A549 (cell line): ENCODE measurements at regions not wholly inside any gene's neighbourhood (a gene's known extent, or its start where the extent isn't known, plus 50 kb on each side); places are given as distances from the start of the nearest gene placed in this dataset.

Source experiments
- ATAC-seq, 2 experiments: fragments of 200-7000 bp in 1 of 2; fragments of >200 bp in 1 of 2; cut with Nextera tagmentation in 1 of 2; cut with Tn5 transposase in 1 of 2; 3 replicates each; pipeline versions ENCODE4 v1.8.0 to v1.9.1; 2018 to 2020; ENCODE audit warnings: mild to moderate bottlenecking in 1 of 2, moderate library complexity in 1 of 2
- CTCF ChIA-PET: fragments of 300-600 bp; sonication (Branson Sonifier 250); formaldehyde crosslinking; extraction: SDS; loops from one replicate; lab custom pipeline; 2021; ENCODE audit warnings: antibody characterized with exemption, inconsistent platforms; lab: Yijun Ruan, JAX
- POLR2A ChIA-PET: fragments of 350-600 bp; formaldehyde crosslinking; extraction: SDS; loops from one replicate; lab custom pipeline; 2021; ENCODE audit warnings: antibody characterized with exemption, inconsistent platforms; lab: Yijun Ruan, JAX
- DNase-seq, 2 experiments: peaks; one replicate each; pipeline versions ENCODE4 v3.0.0 to v3.0.0-alpha.2; 2011 to 2016; ENCODE audit warnings: low read depth in 1 of 2, low spot score in 1 of 2
- FAIRE-seq: peaks from 2 replicates; lab custom pipeline; 2011; peaks lifted over from hg19 to GRCh38; lab: Jason Lieb, UNC
- H3K27ac ChIP-seq, 2 experiments: fragments of >200 bp; sonication (Bioruptor Twin); formaldehyde crosslinking; 3 replicates each; pipeline ENCODE4 v1.5.1; 2016 to 2017
- H3K4me1 ChIP-seq: fragments of >200 bp; sonication (Bioruptor Twin); formaldehyde crosslinking; 3 replicates; pipeline ENCODE4 v1.6.1; 2016
- H3K4me2 ChIP-seq: fragments of >200 bp; sonication (Bioruptor Twin); formaldehyde crosslinking; 3 replicates; pipeline ENCODE4 v1.6.1; 2016
- H3K4me3 ChIP-seq: fragments of >200 bp; sonication (Bioruptor Twin); formaldehyde crosslinking; 3 replicates; pipeline ENCODE4 v1.5.1; 2016
- H3K9me3 ChIP-seq: fragments of >200 bp; sonication (Bioruptor Twin); formaldehyde crosslinking; 3 replicates; pipeline ENCODE4 v1.6.1; 2016
- ATOH8 ChIP-seq: fragments of 250-450 bp; sonication (Bioruptor Pico); IDR thresholded peaks from 2 replicates; pipeline ENCODE4 v1.5.0; 2020; ENCODE audit warnings: low read depth, mild to moderate bottlenecking, moderate library complexity
- BHLHE40 ChIP-seq: IDR thresholded peaks from 2 replicates; pipeline ENCODE4 v1.6.1; 2012; ENCODE audit warnings: low read depth, low read length, inconsistent platforms
- CBX2 ChIP-seq: fragments of 200-600 bp; sonication (generic); IDR thresholded peaks from 2 replicates; pipeline ENCODE4 v1.6.1; 2016; ENCODE audit warnings: low read depth, mild to moderate bottlenecking, borderline replicate concordance
- CHD2 ChIP-seq: fragments of 150-350 bp; IDR thresholded peaks from 2 replicates; pipeline ENCODE4 v1.6.1; 2014; ENCODE audit warnings: low read length; ENCODE audit not compliant: partially characterized antibody
- CTCF ChIP-seq: fragments of >200 bp; sonication (Bioruptor Twin); formaldehyde crosslinking; IDR thresholded peaks from 3 replicates; pipeline ENCODE4 v1.5.1; 2016
- E2F6 ChIP-seq: IDR thresholded peaks from 2 replicates; pipeline ENCODE4 v1.6.1; 2012; ENCODE audit warnings: low read depth, borderline replicate concordance
- EHF ChIP-seq: fragments of 250-450 bp; sonication (Bioruptor Pico); IDR thresholded peaks from 2 replicates; pipeline ENCODE4 v1.5.0; 2020; ENCODE audit warnings: mild to moderate bottlenecking
- EP300 ChIP-seq, 2 experiments: fragments of >200 bp; sonication (Bioruptor Twin); formaldehyde crosslinking; IDR thresholded peaks; 2 replicates in 1 of 2; 3 replicates in 1 of 2; pipeline ENCODE4 v1.6.1; 2016 to 2017
- ESRRA ChIP-seq: fragments of 150-350 bp; IDR thresholded peaks from 2 replicates; pipeline ENCODE4 v1.6.1; 2014; ENCODE audit warnings: mild to moderate bottlenecking, low read length, borderline replicate concordance
- FOSL2 ChIP-seq, 2 experiments: fragments of 450-650 bp in 1 of 2; fragments of >200 bp in 1 of 2; sonication (Bioruptor Twin) in 1 of 2; formaldehyde crosslinking; IDR thresholded peaks; 2 replicates each; pipeline versions ENCODE4 v1.5.0 to v1.6.1; 2016 to 2020; ENCODE audit warnings: mild to moderate bottlenecking in 1 of 2, moderate library complexity in 1 of 2
- FOXS1 ChIP-seq: fragments of 250-450 bp; sonication (Bioruptor Pico); IDR thresholded peaks from 2 replicates; pipeline ENCODE4 v1.5.0; 2020; ENCODE audit warnings: mild to moderate bottlenecking, moderate library complexity
- HEYL ChIP-seq: fragments of 250-450 bp; sonication (Bioruptor Pico); IDR thresholded peaks from 2 replicates; pipeline ENCODE4 v1.8.0; 2021; ENCODE audit warnings: mild to moderate bottlenecking, moderate library complexity
- HMGXB4 ChIP-seq: fragments of 250-450 bp; sonication (Bioruptor Pico); IDR thresholded peaks from 2 replicates; pipeline ENCODE4 v1.5.0; 2021; ENCODE audit warnings: mild to moderate bottlenecking, moderate library complexity, borderline replicate concordance
- HOXA7 ChIP-seq: fragments of 250-450 bp; sonication (Bioruptor Pico); IDR thresholded peaks from 2 replicates; pipeline ENCODE4 v1.5.0; 2020; ENCODE audit warnings: mild to moderate bottlenecking, moderate library complexity
- HOXB13 ChIP-seq: fragments of 250-450 bp; sonication (Bioruptor Pico); IDR thresholded peaks from 2 replicates; pipeline ENCODE4 v1.5.0; 2020; ENCODE audit warnings: low read depth, mild to moderate bottlenecking, moderate library complexity
- MAFK ChIP-seq: fragments of 450-650 bp; IDR thresholded peaks from 2 replicates; pipeline ENCODE4 v1.6.1; 2014; ENCODE audit not compliant: partially characterized antibody
- MAZ ChIP-seq: fragments of 150-350 bp; IDR thresholded peaks from 2 replicates; pipeline ENCODE4 v1.6.1; 2014; ENCODE audit warnings: antibody characterized with exemption, low read depth, low read length, borderline replicate concordance
- NPAS2 ChIP-seq: fragments of 250-450 bp; sonication (Bioruptor Pico); IDR thresholded peaks from 2 replicates; pipeline ENCODE4 v1.8.0; 2022; ENCODE audit warnings: mild to moderate bottlenecking, moderate library complexity, borderline replicate concordance
- POLR2A ChIP-seq: IDR thresholded peaks from 2 replicates; pipeline ENCODE4 v1.6.1; 2012; ENCODE audit warnings: mild to moderate bottlenecking, low read length
- RCOR1 ChIP-seq: fragments of 150-350 bp; IDR thresholded peaks from 2 replicates; pipeline ENCODE4 v1.6.1; 2014; ENCODE audit warnings: antibody characterized with exemption, low read length, low read depth
- REST ChIP-seq: fragments of 200-600 bp; sonication (generic); IDR thresholded peaks from 2 replicates; pipeline ENCODE4 v1.6.1; 2016; ENCODE audit warnings: antibody characterized with exemption, mild to moderate bottlenecking, moderate library complexity
- RFX5 ChIP-seq: fragments of 450-650 bp; IDR thresholded peaks from 2 replicates; pipeline ENCODE4 v1.7.1; 2014; ENCODE audit warnings: antibody characterized with exemption, mild to moderate bottlenecking, moderate library complexity
- RNF2 ChIP-seq: fragments of 200-600 bp; sonication (generic); IDR thresholded peaks from 2 replicates; pipeline ENCODE4 v1.6.1; 2016; ENCODE audit warnings: low read depth, mild to moderate bottlenecking, antibody characterized with exemption, moderate library complexity, borderline replicate concordance
- TP53 ChIP-seq: fragments of 250-450 bp; sonication (Bioruptor Pico); IDR thresholded peaks from 2 replicates; pipeline ENCODE4 v1.5.0; 2021; ENCODE audit warnings: mild to moderate bottlenecking, moderate library complexity
- ZNF302 ChIP-seq: fragments of 250-450 bp; sonication (Bioruptor Pico); IDR thresholded peaks from 2 replicates; pipeline ENCODE4 v1.9.0; 2021; ENCODE audit warnings: inconsistent platforms, mild to moderate bottlenecking, moderate library complexity
- WGBS: methylation state at CpG from one replicate; pipeline ENCODE4 v1.1.6; 2017; ENCODE audit errors: missing lambda C conversion rate; 5-methylcytosine and 5-hydroxymethylcytosine counted together

- ATAC-seq (no peak), FAIRE-seq (no peak), DNase-seq (no peak)
- no peak for TF ChIP-seq HOXA7 (CRISPR knock-in tag)
- no peak for TF ChIP-seq FOSL2 (IDR thresholded peaks at IDR 0.05)
- no peak for TF ChIP-seq FOSL2 (CRISPR knock-in tag; IDR thresholded peaks at IDR 0.05)
- no peak for TF ChIP-seq RCOR1
- no peak for TF ChIP-seq E2F6
- TF ChIP-seq MAZ = no peak
- no peak for TF ChIP-seq RNF2
- no peak for TF ChIP-seq RFX5
- TF ChIP-seq TP53 (CRISPR knock-in tag) = no peak
- TF ChIP-seq MAFK = no peak
- no peak for TF ChIP-seq POLR2A
- no peak for TF ChIP-seq FOXS1 (CRISPR knock-in tag)
- no peak for TF ChIP-seq HOXB13 (CRISPR knock-in tag)
- no peak for TF ChIP-seq NPAS2 (CRISPR knock-in tag)
- no peak for TF ChIP-seq HMGXB4 (CRISPR knock-in tag)
- no peak for TF ChIP-seq EP300 (IDR thresholded peaks at IDR 0.05)
- TF ChIP-seq CBX2 = no peak
- TF ChIP-seq CHD2 = no peak
- TF ChIP-seq ATOH8 (CRISPR knock-in tag) = no peak
- no peak for TF ChIP-seq BHLHE40
- no peak for TF ChIP-seq CTCF
- ChIA-PET CTCF (interaction anchor here (2.4 to 7.9 kb wide), 5 partner anchors 10 to 151 kb away, joined by 9 to 49 read pairs (median 11); no protein-coding TSS in a partner anchor), POLR2A (no interaction called here)
- 87% methylated on average over 10 of the region's 11 CpGs for WGBS
- H3K4me2 ChIP-seq = no peak overlapping the region
- H3K4me1 ChIP-seq = no peaks in the 10 kb centered on the region
- no peak overlapping the region for H3K4me3 ChIP-seq
- H3K27ac ChIP-seq = no peak overlapping the region
- H3K9me3 ChIP-seq = no peaks in the 10 kb centered on the region
Measured at GRCh38 chr16:85265810-85266209, 153.5 kb upstream of the CIBAR2 start.

- no peaks in the 10 kb centered on the region for H3K4me1 ChIP-seq
- ATAC-seq (no peak), FAIRE-seq (no peak), DNase-seq (no peak)
- ChIA-PET POLR2A (no interaction called here), CTCF (interaction anchor here (0.6 to 7.9 kb wide), 8 partner anchors 9 to 152 kb away, joined by 3 to 49 read pairs (median 9); no protein-coding TSS in a partner anchor)
- H3K4me2 ChIP-seq = no peak overlapping the region
- H3K27ac ChIP-seq = no peak overlapping the region
- no peak overlapping the region for H3K4me3 ChIP-seq
- TF ChIP-seq HOXA7 (CRISPR knock-in tag) (no peak), ZNF302 (CRISPR knock-in tag) (no peak), CHD2 (no peak), HEYL (CRISPR knock-in tag) (no peak), ESRRA (no peak), HMGXB4 (CRISPR knock-in tag) (no peak), EHF (no peak), POLR2A (no peak), REST (no peak)
- H3K9me3 ChIP-seq = no peaks in the 10 kb centered on the region
- WGBS = 79% methylated on average over 11 of the region's 18 CpGs
Measured at GRCh38 chr16:85266857-85267256, 154.6 kb upstream of the CIBAR2 start.
